LNCaP clone FGC (cell line): ENCODE measurements at regions not wholly inside any gene's neighbourhood (a gene's known extent, or its start where the extent isn't known, plus 50 kb on each side); places are given as distances from the start of the nearest gene placed in this dataset.
A peak's percentile ranks its signal among the peaks of the same experiment; 100 is the strongest.

Experiments used
- DNase-seq: peaks from one replicate; pipeline ENCODE4 v3.0.0-alpha.2; 2011; ENCODE audit warnings: low read depth
- H3K4me3 ChIP-seq: 2 replicates; pipeline ENCODE4 v1.5.1; 2011; ENCODE audit warnings: mild to moderate bottlenecking, low read depth, low read length, control low read depth
- TF ChIP-seq, protein P1 (sequence below): IDR thresholded peaks from 2 replicates; pipeline ENCODE4 v1.5.1; 2012; ENCODE audit warnings: mild to moderate bottlenecking; ENCODE audit not compliant: control insufficient read depth, insufficient read depth; ENCODE audit errors: extremely low read depth

DNA sequence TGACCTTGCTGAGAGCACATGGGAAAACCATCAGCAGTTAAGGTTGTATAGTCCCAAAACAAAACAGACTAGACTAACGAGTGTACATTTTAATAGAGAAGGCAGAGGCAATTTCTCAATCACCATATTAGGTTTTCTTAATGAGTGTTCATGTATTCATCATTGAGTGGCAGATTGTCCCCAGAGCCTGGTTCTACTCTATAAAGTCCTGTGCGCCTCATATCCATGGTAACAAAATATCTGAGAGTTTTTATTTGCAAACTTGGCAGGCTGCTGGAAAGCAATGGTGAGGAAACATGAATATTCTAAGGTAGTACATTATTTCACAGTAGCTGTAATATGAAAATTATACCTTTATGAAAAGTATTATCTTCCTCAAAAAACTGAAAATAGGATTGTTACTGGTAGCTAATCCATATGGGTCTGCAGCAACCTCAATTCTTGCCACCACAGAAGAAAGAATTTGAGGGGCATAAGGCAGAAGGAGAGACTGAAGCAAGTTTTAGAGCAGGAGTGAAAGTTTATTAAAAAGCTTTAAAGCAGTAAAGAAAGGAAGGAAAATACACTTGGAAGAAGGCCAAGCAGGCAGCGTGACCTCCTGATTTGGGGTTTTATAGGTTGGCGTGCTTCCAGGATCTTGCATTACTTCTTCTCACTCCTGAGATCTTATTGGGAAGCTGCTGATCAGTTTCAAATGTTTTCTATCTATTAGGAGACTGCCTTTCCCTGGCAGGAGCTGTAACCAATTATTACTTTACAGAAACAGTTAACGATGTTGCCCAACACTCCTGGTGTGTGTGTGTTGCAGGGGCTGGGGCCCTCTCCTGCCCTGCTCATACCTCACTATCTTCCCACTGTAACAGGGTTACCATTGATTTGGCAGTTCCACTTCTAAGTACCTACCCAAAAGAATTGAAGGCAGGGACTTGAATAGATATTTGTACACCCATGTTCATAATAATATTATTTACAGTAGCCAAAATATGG is 154.0 kb upstream of the NUDT4 start:
- TF ChIP-seq, protein P1, sequence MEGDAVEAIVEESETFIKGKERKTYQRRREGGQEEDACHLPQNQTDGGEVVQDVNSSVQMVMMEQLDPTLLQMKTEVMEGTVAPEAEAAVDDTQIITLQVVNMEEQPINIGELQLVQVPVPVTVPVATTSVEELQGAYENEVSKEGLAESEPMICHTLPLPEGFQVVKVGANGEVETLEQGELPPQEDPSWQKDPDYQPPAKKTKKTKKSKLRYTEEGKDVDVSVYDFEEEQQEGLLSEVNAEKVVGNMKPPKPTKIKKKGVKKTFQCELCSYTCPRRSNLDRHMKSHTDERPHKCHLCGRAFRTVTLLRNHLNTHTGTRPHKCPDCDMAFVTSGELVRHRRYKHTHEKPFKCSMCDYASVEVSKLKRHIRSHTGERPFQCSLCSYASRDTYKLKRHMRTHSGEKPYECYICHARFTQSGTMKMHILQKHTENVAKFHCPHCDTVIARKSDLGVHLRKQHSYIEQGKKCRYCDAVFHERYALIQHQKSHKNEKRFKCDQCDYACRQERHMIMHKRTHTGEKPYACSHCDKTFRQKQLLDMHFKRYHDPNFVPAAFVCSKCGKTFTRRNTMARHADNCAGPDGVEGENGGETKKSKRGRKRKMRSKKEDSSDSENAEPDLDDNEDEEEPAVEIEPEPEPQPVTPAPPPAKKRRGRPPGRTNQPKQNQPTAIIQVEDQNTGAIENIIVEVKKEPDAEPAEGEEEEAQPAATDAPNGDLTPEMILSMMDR: no peak
- no peak overlapping the region for H3K4me3 ChIP-seq
- peak; percentile 64 for DNase-seq

- TF ChIP-seq, protein P1: no peak
- H3K4me3 ChIP-seq: no peak overlapping the region
These were observed 152.6 kb upstream of the NUDT4 start for GRCh38 chr12:93225094-93225493.

DNA sequence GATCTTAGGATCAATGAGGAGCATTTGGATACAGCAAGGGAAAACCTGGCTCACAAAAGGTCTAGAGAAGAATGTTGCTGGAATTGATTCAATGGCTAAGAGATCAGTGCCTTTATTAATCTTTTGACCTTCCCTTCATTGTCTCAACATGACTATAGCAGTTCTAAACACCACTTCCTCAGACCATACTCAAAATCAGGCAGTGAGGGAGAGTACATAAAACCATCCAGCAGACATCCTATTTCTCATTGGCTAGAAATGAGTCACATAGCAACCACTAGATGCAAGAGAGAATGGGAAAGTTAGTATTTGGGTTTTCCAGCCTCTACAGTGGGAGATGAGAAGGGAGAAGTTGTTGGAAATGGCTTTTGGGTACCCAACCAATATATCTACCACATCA is 151.4 kb upstream of the NUDT4 start:
- TF ChIP-seq, protein P1: no peak
- no peak overlapping the region for H3K4me3 ChIP-seq
- no peak for DNase-seq

More at GRCh38 chr12:93225094-93225493, 152.6 kb upstream of the NUDT4 start:
- DNase-seq: no peak

DNA sequence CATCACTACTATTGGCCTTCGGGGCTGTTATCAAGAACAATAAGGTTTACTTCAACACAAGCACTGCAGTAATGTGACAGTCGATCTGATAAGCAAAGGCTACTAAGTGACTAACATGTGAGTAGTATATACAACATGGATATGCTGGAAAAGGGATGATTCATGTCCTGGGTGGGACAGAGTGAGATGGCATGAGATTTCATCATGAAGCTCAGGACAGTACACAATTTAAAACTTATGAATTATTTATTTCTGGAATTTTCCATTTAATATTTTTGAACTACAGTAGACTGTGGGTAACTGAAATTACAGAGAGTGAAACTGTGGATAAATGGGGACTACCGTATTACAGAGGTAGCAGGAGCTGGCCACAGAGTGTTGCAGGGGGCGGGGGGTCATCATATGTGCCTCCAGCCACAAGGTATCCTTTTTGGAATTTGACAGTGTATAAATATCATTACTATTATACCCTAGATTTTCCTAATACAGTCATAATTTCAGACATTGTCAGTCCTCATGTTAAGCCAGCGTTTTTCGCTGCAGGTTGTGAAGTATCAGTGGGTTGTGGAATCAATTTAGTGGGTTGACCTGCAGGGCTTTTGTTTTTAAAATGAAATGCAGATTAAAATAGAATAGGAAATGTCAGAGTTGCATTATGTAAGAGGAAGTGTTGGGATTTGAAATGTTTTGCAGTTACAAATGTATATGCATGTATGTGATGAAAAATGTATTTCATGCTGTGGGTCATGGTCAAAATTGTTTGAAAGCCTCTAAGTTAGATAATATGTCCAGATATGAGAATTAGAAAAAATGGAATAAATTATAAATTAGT is 148.0 kb upstream of the NUDT4 start:
- TF ChIP-seq, protein P1: no peak
- H3K4me3 ChIP-seq: no peak overlapping the region
- DNase-seq: no peak

DNA sequence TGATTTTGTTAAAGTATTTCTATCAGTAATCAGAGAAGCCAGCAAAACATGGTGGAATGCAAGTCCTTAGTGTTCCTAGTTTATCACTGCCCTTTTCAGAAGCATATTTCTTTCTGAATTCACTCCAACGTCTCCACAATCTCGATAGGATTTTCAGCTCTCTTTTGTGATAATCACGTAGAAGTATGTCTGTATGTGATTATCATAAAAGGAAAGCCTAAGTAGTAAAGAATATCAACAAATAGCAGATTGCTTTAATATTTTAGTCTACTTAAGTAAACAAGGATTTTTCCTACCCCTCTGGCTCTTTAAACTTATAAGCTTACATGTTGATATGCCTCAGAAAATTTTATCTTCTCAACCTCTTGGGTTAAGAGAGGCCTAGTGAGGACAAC is 147.4 kb upstream of the NUDT4 start:
- DNase-seq: no peak
- no peak overlapping the region for H3K4me3 ChIP-seq
- TF ChIP-seq, protein P1: no peak

DNA sequence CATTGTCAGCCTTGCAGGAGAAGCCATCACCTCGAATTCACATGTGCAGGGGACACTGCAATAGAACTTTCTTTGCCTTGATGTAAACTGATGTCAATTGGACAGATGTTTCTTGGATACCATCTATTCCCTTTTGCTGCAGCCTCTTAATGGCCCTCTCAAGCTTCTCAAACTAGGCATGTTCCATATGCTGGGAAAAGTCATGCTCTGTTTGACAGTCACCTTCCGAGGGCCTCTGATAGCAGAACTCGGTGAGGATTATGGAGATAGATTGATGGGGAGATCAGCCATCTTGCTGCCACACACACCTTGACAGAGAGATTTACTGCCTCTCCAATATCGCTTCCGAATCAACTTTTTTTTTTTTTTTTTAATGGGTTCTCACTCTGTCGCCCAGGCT is 145.8 kb upstream of the NUDT4 start:
- H3K4me3 ChIP-seq: no peak overlapping the region
- no peak for DNase-seq
- TF ChIP-seq, protein P1: no peak
